HG03025 (cell line): ENCODE measurements at regions not wholly inside any gene's neighbourhood (a gene's known extent, or its start where the extent isn't known, plus 50 kb on each side); places are given as distances from the start of the nearest gene placed in this dataset.

Experiments used
- ATAC-seq: cut with Tn5 transposase; IDR thresholded peaks from one replicate; pipeline ENCODE4 v1.9.1; 2021; ENCODE audit warnings: mild to moderate bottlenecking, moderate library complexity; ENCODE audit not compliant: unreplicated experiment, low FRiP score

DNA sequence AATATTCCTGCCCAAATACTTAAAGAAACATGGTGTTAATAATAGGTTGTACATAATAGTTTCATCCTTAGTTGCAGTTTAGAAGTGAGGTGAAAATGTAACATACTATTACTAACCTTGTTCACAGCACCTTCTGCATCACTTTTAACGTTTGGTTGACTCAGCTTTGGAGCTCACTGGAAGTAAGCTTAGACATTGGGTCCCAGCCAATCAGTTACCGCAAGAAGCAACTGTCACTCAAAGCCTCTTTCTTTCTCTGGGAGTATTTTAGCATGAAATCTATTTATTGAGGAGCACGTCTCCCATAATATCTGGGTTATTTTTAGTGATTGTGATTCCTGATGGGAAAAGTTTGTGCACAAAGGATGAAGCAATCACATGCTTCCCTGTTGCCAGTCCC lies 472.6 kb downstream of the SNAPC1 start:
- no peak for ATAC-seq

- no peak for ATAC-seq
Observed at GRCh38 chr14:62244221-62244620, 482.0 kb downstream of the SNAPC1 start.

- no peak for ATAC-seq
Observed at GRCh38 chr14:62247266-62247665, 485.0 kb downstream of the SNAPC1 start.

- no peak for ATAC-seq
Observed at GRCh38 chr14:62251237-62251636, 489.0 kb downstream of the SNAPC1 start.

DNA sequence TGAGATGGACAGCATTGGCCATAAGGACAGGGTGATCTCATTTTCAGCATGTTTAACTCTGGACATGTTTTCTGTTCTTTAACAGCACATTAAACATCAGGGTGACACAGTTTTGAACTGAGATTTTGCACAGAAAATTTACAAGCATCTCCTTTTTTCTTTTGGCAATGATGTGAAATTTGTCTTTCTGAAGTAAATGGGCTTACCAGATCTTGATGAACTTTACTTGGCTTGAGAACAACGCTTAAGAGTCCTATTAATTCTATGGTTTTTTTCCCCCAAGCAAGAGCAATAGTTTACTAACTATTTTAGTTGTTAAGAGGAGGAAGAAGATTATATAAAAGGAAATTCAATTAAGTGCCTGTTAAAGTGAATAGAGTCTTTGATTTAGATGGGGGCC lies 491.0 kb downstream of the SNAPC1 start:
- no peak for ATAC-seq

DNA sequence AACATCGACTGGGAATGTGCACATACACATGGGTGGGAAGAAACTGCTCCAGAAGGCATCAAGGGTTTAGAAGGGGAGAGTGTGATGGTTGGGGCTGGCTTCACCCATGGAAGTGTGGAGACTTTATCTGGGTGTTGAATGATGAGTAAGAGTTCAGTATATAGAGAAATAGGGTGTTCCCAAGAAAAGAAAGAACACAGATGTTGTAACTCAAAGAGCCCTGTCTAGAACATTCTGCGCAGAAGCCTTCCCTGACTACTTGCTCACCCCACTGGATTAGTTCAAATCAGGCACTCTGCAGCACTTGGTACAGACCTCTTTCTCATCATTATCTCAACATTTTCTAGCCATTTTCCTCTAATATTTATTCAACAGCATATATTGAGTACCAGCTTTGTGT lies 491.7 kb downstream of the SNAPC1 start:
- no peak for ATAC-seq

DNA sequence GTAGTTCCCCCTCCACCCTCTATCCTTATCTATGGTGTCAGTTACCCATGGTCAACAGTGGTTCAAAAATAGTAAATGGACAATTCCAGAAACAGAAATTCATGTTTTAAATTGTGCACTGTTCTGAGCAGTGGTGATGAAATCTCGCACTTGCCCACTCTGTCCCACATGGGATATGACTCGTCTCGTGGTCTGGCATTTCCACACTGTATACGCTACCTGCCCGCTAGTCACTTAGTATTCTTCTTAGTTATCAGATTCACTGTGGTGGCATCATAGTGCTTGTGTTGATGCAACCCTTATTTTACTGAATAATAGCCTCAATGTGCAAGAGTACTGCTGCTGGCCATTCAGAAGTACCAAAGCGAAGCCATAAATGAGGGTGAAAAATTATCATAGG lies 507.0 kb downstream of the SNAPC1 start:
- no peak for ATAC-seq

DNA sequence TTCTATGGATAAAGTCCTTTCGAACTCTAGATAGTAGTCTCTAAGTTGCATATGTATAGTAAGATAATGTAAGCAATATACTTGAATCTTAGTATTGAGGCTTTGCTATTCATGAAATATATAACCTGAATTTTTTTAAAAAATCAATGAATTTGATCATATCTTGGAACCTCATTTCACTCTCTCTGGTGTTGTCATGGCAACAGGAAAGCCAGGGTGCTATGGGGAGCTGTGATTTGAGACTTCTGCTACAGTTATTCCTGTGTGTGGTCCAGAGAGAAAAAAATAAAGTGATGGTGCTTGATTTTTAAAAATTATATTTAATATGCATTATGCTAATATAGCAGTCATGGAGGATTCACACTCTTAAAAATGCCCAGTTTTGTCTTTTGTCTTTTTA lies 508.0 kb downstream of the SNAPC1 start:
- no peak for ATAC-seq

GRCh38 chr14:62280366-62280765 lies 518.1 kb downstream of the SNAPC1 start:
- ATAC-seq: no peak

DNA sequence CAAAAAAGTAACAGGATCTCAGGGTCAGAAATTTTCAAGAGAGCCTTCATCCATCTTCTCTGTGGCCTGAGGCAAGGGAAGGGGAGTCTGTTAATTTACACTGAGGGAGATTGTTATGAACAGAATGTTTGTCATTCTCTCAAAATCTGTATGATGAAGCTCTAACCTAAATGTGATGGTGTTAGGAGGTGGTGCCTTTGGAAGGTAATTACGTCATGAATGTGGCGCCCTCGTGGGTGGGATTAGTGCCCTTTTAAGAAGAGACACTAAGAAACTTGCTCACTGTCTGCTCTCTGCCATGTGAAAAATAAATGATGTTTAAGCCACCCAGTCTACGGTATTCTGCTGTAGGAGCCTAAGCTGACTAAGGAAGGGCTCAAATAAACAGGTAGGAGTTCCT lies 521.6 kb downstream of the SNAPC1 start:
- no peak for ATAC-seq

- no peak for ATAC-seq
Observed at GRCh38 chr14:62289471-62289870, 527.3 kb downstream of the SNAPC1 start.

DNA sequence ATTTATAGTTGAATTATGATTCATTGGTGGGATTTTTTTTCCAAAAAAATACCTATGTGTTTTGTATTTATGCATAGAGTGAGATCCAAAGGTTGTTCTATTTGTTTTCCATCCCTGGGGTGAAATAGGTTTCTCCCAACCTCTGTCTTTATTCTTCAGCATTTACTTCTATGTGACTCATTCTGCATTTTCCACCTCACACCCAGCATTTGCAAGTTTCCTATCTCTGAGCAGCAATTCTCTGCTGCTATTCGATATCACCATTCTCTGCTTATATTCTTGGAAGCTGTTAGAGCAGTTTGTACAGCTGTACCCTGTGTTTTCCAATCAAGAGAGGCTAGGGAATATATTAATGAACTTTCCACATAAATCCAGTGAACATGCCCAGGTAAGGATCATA lies 538.9 kb downstream of the SNAPC1 start:
- no peak for ATAC-seq

GRCh38 chr14:62301911-62302310 lies 539.7 kb downstream of the SNAPC1 start:
- ATAC-seq: no peak

GRCh38 chr14:62303437-62303836 lies 541.2 kb downstream of the SNAPC1 start:
- ATAC-seq: no peak

GRCh38 chr14:62304257-62304656 lies 542.0 kb downstream of the SNAPC1 start:
- ATAC-seq: no peak

DNA sequence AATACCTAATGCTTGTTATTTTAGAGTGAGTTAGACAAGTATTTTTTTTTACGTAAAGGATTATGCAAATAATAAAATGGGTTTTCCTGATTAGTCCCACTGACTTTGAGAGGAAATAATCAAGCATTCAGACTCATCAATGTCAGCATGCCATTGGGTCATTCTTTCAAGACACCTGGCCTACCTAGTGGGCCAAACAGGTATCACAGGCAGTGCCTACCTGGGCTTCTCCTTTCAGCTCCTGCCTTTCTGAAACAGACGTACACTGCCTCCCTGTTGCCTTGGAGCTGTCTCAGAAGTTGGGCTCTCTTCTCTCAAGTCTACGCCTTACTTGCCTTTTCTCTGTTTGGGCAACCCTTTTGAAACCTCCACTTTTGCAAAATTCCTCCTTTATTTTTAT lies 545.6 kb downstream of the SNAPC1 start:
- ATAC-seq: no peak

DNA sequence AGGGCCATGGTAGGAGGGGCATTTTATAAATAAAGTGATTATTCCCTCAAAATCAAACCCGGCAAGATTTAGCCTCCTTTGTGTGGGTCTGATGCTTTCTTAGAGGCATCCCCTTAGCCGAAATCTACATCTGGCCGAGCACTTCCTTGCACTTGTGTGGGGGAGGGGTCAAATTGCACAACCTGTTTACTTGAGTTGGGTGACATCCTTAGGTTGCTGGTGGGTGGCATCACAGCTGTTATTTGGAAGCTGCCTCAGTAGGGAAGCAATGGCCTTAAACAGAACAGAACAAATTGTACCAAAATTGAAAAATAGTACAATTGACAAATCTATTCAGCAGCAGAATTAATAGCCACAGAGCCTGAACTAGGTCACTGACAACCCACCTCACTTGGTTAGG lies 546.1 kb downstream of the SNAPC1 start:
- ATAC-seq: no peak

DNA sequence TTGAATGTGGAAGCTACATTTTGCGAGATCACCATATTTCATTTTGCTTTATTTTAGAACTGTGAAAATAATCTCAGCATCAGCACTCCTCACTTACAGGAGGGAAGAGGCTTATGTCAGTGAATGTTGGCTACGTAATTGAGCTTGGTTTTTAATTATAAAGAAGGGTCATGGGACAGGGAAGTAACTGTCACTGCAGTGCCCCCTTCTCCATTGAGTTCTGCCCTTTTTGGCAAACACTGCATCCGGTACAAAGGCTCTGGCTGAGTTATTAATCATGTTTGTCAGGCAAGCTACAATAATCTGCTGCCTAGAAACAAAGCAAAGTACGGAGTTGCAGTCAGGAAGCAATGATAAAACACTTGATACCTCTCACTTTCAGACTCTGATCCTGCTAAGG lies 546.7 kb downstream of the SNAPC1 start:
- ATAC-seq: no peak

- no peak for ATAC-seq
Observed at GRCh38 chr14:62313212-62313611, 551.0 kb downstream of the SNAPC1 start.

GRCh38 chr14:62314221-62314620 lies 552.0 kb downstream of the SNAPC1 start:
- no peak for ATAC-seq

GRCh38 chr14:62314871-62315270 lies 552.7 kb downstream of the SNAPC1 start:
- no peak for ATAC-seq

GRCh38 chr14:62315631-62316030 lies 553.4 kb downstream of the SNAPC1 start:
- no peak for ATAC-seq

GRCh38 chr14:62322216-62322615 lies 560.0 kb downstream of the SNAPC1 start:
- ATAC-seq: no peak

GRCh38 chr14:62329427-62329826 lies 567.2 kb downstream of the SNAPC1 start:
- ATAC-seq: no peak
